ENCODE measurements at regions not wholly inside any gene's neighbourhood (a gene's known extent, or its start where the extent isn't known, plus 50 kb on each side); places are given as distances from the start of the nearest gene placed in this dataset.

- in situ Hi-C loops (cut with HindIII; ENCODE audit: low sequenced_read_pairs) = no loop called here
Observed at GRCh38 chr1:224486801-224487583, 52.4 kb upstream of the WDR26 start.

GRCh38 chr1:224488806-224489499, 54.4 kb upstream of the WDR26 start:
- DNase-seq (ENCODE audit: low read depth, low spot score) = peak; percentile 69
- H3K4me3 ChIP-seq (ENCODE audit: low read depth, low read length) = no peak overlapping the region
- in situ Hi-C loops (cut with HindIII; ENCODE audit: low sequenced_read_pairs) = no loop called here
- TF ChIP-seq CTCF (IDR thresholded peaks at IDR 0.05; ENCODE audit: low read depth, low read length) = no peak

More at GRCh38 chr1:224486801-224487583, 52.4 kb upstream of the WDR26 start:
- DNase-seq (ENCODE audit: low read depth, low spot score) = no peak
- no peak for TF ChIP-seq CTCF (IDR thresholded peaks at IDR 0.05; ENCODE audit: low read depth, low read length)
- H3K4me3 ChIP-seq (ENCODE audit: low read depth, low read length) = no peak overlapping the region

GRCh38 chr1:224489534-224490365, 55.2 kb upstream of the WDR26 start:
- DNase-seq (ENCODE audit: low read depth, low spot score) = no peak
- H3K4me3 ChIP-seq (ENCODE audit: low read depth, low read length) = no peak overlapping the region
- in situ Hi-C loops (cut with HindIII; ENCODE audit: low sequenced_read_pairs) = no loop called here
- TF ChIP-seq CTCF (IDR thresholded peaks at IDR 0.05; ENCODE audit: low read depth, low read length) = no peak

GRCh38 chr1:224490549-224491537, 56.2 kb upstream of the WDR26 start:
- H3K4me3 ChIP-seq (ENCODE audit: low read depth, low read length) = no peak overlapping the region
- no peak for TF ChIP-seq CTCF (IDR thresholded peaks at IDR 0.05; ENCODE audit: low read depth, low read length)
- in situ Hi-C loops (cut with HindIII; ENCODE audit: low sequenced_read_pairs) = no loop called here
- no peak for DNase-seq (ENCODE audit: low read depth, low spot score)

- DNase-seq (ENCODE audit: low read depth, low spot score) = no peak
- in situ Hi-C loops (cut with HindIII; ENCODE audit: low sequenced_read_pairs) = no loop called here
- no peak for TF ChIP-seq CTCF (IDR thresholded peaks at IDR 0.05; ENCODE audit: low read depth, low read length)
- H3K4me3 ChIP-seq (ENCODE audit: low read depth, low read length) = no peak overlapping the region
Observed at GRCh38 chr1:224492015-224492414, 57.4 kb upstream of the WDR26 start.

Measured in astrocyte of the spinal cord (primary cell).